ENCODE measurements at regions not wholly inside any gene's neighbourhood (a gene's known extent, or its start where the extent isn't known, plus 50 kb on each side); places are given as distances from the start of the nearest gene placed in this dataset.

GRCh38 chr5:160511280-160511929 is 89.8 kb downstream of the PTTG1 start:
- no peak for DNase-seq

All from NCI-H1105 treated with DMSO at 0.1 percent for 48 hours (cell line).